SU-DHL-6 (cell line): ENCODE measurements at regions not wholly inside any gene's neighbourhood (a gene's known extent, or its start where the extent isn't known, plus 50 kb on each side); places are given as distances from the start of the nearest gene placed in this dataset.

Source experiments
- H2AFZ ChIP-seq: fragments of 200-600 bp; sonication (generic); 2 replicates; pipeline ENCODE4 v1.6.1; 2014; ENCODE audit warnings: low read depth, mild to moderate bottlenecking, moderate library complexity, mixed read lengths, antibody characterized with exemption, low read length; ENCODE audit not compliant: severe bottlenecking
- H3F3A ChIP-seq: fragments of 200-600 bp; shearing (Covaris generic); 2 replicates; pipeline ENCODE4 v1.6.0; 2016; ENCODE audit warnings: antibody characterized with exemption, mild to moderate bottlenecking; ENCODE audit not compliant: insufficient read depth
- H3K27ac ChIP-seq: fragments of 200-600 bp; sonication (generic); 2 replicates; pipeline ENCODE4 v1.5.1; 2016; ENCODE audit warnings: low read depth, mild to moderate bottlenecking, low read length, moderate library complexity, mixed read lengths
- H3K27me3 ChIP-seq: fragments of 200-600 bp; sonication (generic), shearing (Covaris generic); 2 replicates; pipeline ENCODE4 v1.6.0; 2014; ENCODE audit warnings: mild to moderate bottlenecking, low read length
- H3K36me3 ChIP-seq: fragments of 200-600 bp; sonication (generic); 2 replicates; pipeline ENCODE4 v1.6.1; 2014; ENCODE audit warnings: mild to moderate bottlenecking, low read length, mixed read lengths
- H3K4me2 ChIP-seq: fragments of 300-600, 200-600 bp; shearing (Covaris generic), sonication (generic); 2 replicates; pipeline ENCODE4 v1.6.0; 2014; ENCODE audit warnings: low read length, low read depth, mild to moderate bottlenecking; ENCODE audit not compliant: poor library complexity, severe bottlenecking
- H3K4me3 ChIP-seq: fragments of 200-600 bp; sonication (generic); 2 replicates; pipeline ENCODE4 v1.5.1; 2014; ENCODE audit warnings: antibody characterized with exemption, low read length, mild to moderate bottlenecking, mixed read lengths; ENCODE audit not compliant: insufficient read depth, poor library complexity, severe bottlenecking
- H3K79me2 ChIP-seq: fragments of 200-600 bp; sonication (generic); 2 replicates; pipeline ENCODE4 v1.6.1; 2014; ENCODE audit warnings: mild to moderate bottlenecking, low read length, moderate library complexity; ENCODE audit not compliant: insufficient read depth
- H3K9ac ChIP-seq: fragments of 200-600 bp; sonication (generic); 2 replicates; pipeline ENCODE4 v1.7.0; 2014; ENCODE audit warnings: mild to moderate bottlenecking, low read length
- H3K9me2 ChIP-seq: fragments of 200-600 bp; sonication (generic); replicated peaks from 2 replicates; pipeline ENCODE4 v1.6.1; 2014; ENCODE audit warnings: low read length; ENCODE audit not compliant: insufficient read depth
- H3K9me3 ChIP-seq: fragments of 200-600 bp; sonication (generic); 2 replicates; pipeline ENCODE4 v1.6.1; 2014; ENCODE audit warnings: low read length, mixed read lengths; ENCODE audit not compliant: insufficient read depth
- H4K20me1 ChIP-seq: fragments of 200-600 bp; sonication (generic); 2 replicates; pipeline ENCODE4 v1.6.1; 2014; ENCODE audit warnings: low read depth, mild to moderate bottlenecking, antibody characterized with exemption, low read length, moderate library complexity, mixed read lengths
- EZH2phosphoT487 ChIP-seq: fragments of 200-600 bp; sonication (generic), shearing (Covaris generic); conservative IDR thresholded peaks from 2 replicates; pipeline ENCODE4 v1.6.1; 2018; ENCODE audit warnings: mild to moderate bottlenecking, antibody characterized with exemption, low read length, moderate library complexity, mixed read lengths
- TF ChIP-seq, protein P1 (sequence below): fragments of 200-600 bp; sonication (generic); IDR thresholded peaks from one replicate; pipeline ENCODE4 v1.5.1; 2017; ENCODE audit warnings: antibody characterized with exemption, mild to moderate bottlenecking, low read length, moderate library complexity; ENCODE audit not compliant: insufficient read depth, poor library complexity, severe bottlenecking

DNA sequence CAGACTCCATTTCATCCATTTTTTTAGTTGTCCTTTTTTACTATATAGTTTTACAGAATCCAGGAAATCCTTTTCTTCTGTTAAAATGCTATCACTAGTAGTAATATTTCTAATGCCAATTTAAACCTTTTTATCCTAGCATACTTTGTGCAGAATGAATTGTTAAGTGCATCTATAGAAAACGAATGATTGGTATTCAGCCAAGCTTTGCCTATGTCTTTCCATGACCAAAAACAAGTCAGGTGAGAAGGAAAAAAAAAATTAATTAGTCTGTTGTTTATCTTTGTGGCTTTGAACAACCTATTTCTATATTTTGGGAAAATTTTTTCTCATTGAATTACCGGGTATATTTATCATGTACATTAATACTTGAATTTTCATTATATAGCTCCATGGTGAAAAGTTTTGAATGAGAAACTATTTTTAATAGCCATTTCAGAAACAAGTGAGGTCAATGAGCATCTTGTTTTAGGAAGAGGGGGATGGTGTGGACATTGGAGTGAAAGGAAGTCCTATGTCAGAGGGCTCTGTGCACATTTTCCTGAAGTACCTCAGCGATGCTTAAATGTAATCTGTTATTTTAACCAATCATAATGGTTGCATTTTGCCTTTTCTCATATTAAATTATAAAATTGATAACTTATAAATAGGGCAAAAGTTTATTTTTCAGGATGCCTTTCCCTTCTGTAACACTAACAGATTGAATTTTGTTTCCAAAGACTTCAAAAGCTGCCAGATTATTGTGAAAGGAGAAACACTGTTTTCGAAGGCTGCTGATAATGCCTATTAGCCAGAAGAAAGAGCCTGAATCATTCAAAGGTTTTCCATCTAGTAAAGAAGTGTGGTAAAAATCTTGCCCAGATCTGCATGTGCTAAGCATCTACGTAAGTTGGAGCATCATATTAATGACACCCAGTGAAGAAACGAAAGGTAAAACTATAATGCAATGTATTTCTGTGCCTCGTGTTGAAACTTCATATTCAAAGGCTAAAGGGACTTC, 73.8 kb upstream of the S1PR1 start:
- Histone ChIP-seq H3K36me3 (no peaks in the 10 kb centered on the region), H3K9me2 (no peaks in the 10 kb centered on the region), H2AFZ (no peak overlapping the region), H3K27me3 (no peaks in the 10 kb centered on the region), H3F3A (no peaks in the 10 kb centered on the region), H3K27ac (no peak overlapping the region), H3K79me2 (no peaks in the 10 kb centered on the region), H3K9me3 (no peaks in the 10 kb centered on the region), H3K4me2 (no peak overlapping the region), H3K4me3 (no peak overlapping the region), H4K20me1 (no peaks in the 10 kb centered on the region), H3K9ac (no peak overlapping the region)
- TF ChIP-seq, protein P1, sequence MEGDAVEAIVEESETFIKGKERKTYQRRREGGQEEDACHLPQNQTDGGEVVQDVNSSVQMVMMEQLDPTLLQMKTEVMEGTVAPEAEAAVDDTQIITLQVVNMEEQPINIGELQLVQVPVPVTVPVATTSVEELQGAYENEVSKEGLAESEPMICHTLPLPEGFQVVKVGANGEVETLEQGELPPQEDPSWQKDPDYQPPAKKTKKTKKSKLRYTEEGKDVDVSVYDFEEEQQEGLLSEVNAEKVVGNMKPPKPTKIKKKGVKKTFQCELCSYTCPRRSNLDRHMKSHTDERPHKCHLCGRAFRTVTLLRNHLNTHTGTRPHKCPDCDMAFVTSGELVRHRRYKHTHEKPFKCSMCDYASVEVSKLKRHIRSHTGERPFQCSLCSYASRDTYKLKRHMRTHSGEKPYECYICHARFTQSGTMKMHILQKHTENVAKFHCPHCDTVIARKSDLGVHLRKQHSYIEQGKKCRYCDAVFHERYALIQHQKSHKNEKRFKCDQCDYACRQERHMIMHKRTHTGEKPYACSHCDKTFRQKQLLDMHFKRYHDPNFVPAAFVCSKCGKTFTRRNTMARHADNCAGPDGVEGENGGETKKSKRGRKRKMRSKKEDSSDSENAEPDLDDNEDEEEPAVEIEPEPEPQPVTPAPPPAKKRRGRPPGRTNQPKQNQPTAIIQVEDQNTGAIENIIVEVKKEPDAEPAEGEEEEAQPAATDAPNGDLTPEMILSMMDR = no peak
- no peak for TF ChIP-seq EZH2phosphoT487

DNA sequence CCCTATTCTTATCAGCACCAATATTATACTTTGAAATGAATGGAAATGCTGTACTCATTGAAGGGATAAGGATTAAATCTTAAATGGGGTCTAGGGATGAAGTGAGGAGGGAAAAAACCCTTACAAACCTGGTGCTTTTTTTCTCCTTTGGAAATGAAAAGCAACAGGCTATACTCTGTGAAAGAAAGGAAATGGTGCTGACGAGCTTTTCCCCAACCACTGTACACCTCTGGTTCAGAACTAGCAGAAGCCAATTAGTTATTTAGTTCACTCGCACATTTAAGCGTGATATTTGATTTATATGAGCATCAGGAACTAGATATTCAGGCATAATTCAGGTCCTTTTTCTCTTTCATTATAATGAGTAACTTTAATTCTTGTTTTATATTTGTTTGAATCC, 74.5 kb upstream of the S1PR1 start:
- no peak overlapping the region for H3K4me3 ChIP-seq
- no peaks in the 10 kb centered on the region for H3F3A ChIP-seq
- no peaks in the 10 kb centered on the region for H3K9me3 ChIP-seq
- H3K4me2 ChIP-seq = no peak overlapping the region
- no peaks in the 10 kb centered on the region for H3K36me3 ChIP-seq
- no peak overlapping the region for H3K27ac ChIP-seq
- TF ChIP-seq EZH2phosphoT487 = no peak
- TF ChIP-seq, protein P1 = no peak
- H4K20me1 ChIP-seq = no peaks in the 10 kb centered on the region
- H3K79me2 ChIP-seq = no peaks in the 10 kb centered on the region
- no peak overlapping the region for H2AFZ ChIP-seq
- no peak overlapping the region for H3K9ac ChIP-seq
- no peaks in the 10 kb centered on the region for H3K27me3 ChIP-seq
- H3K9me2 ChIP-seq = no peaks in the 10 kb centered on the region

DNA sequence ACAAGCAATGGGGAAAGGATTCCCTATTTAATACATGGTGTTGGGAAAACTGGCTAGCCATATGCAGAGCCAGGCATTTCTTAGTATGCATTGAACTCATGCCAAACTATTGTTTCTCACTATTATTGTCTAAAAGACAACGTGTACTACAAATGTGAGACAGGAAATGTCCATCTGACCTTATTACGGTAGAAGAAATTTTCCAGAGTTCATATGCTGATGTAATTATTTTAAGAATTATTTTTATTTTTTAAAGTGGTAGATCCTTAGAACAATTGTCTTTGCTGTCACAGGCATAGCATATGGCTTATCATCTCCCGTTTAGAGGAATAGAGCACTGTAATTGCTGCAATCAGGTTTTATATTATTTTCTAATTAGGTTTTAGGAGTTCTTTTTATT, 75.2 kb upstream of the S1PR1 start:
- Histone ChIP-seq H3K4me2 (no peak overlapping the region), H3K27ac (no peak overlapping the region), H3K9me2 (no peaks in the 10 kb centered on the region), H3K4me3 (no peak overlapping the region), H3F3A (no peaks in the 10 kb centered on the region), H4K20me1 (no peaks in the 10 kb centered on the region), H3K36me3 (no peaks in the 10 kb centered on the region), H3K27me3 (no peaks in the 10 kb centered on the region), H2AFZ (no peak overlapping the region), H3K79me2 (no peaks in the 10 kb centered on the region), H3K9me3 (no peaks in the 10 kb centered on the region), H3K9ac (no peak overlapping the region)
- no peak for TF ChIP-seq EZH2phosphoT487
- TF ChIP-seq, protein P1 = no peak
